H1 (cell line): ENCODE measurements at regions not wholly inside any gene's neighbourhood (a gene's known extent, or its start where the extent isn't known, plus 50 kb on each side); places are given as distances from the start of the nearest gene placed in this dataset.
A peak's percentile ranks its signal among the peaks of the same experiment; 100 is the strongest.

Source experiments
- CTCF ChIA-PET: fragments of 300-600 bp; sonication (Branson Sonifier 250); formaldehyde crosslinking; loops from one replicate; lab custom pipeline; 2021; ENCODE audit not compliant: partially characterized antibody; lab: Charles Lee
- POLR2A ChIA-PET: fragments of 300-600 bp; sonication (Branson Sonifier 250); formaldehyde crosslinking; loops from one replicate; lab custom pipeline; 2021; ENCODE audit warnings: inconsistent platforms; ENCODE audit not compliant: partially characterized antibody; lab: Charles Lee
- DNase-seq, 2 experiments: peaks; one replicate each; pipeline versions ENCODE4 v3.0.0 to v3.0.0-alpha.2; 2010 to 2022; ENCODE audit warnings: low spot score in 2 of 2, low read depth in 1 of 2, mixed read lengths in 1 of 2
- FAIRE-seq: peaks from 2 replicates; lab custom pipeline; 2011; peaks lifted over from hg19 to GRCh38; lab: Jason Lieb, UNC
- H2AFZ ChIP-seq: 2 replicates; pipeline ENCODE4 v1.8.1; 2012; ENCODE audit warnings: low read length, inconsistent platforms
- H2AK5ac ChIP-seq: 2 replicates; pipeline ENCODE4 v1.6.1; 2013; ENCODE audit warnings: low read depth, low read length
- H2BK120ac ChIP-seq: replicated peaks from 2 replicates; pipeline ENCODE3; 2013; ENCODE audit warnings: low read depth, low read length, inconsistent platforms
- H2BK12ac ChIP-seq: 2 replicates; pipeline ENCODE4 v1.6.1; 2013; ENCODE audit warnings: low read depth, low read length
- H2BK15ac ChIP-seq: 2 replicates; pipeline ENCODE4 v1.6.1; 2013; ENCODE audit warnings: low read length
- H2BK20ac ChIP-seq: 2 replicates; pipeline ENCODE4 v1.6.1; 2013; ENCODE audit warnings: low read length
- H2BK5ac ChIP-seq: 2 replicates; pipeline ENCODE4 v1.6.1; 2013; ENCODE audit warnings: low read depth, low read length
- H3K14ac ChIP-seq: 2 replicates; pipeline ENCODE4 v1.6.1; 2013; ENCODE audit warnings: inconsistent platforms; ENCODE audit not compliant: insufficient read length
- H3K18ac ChIP-seq: 2 replicates; pipeline ENCODE4 v1.6.1; 2013; ENCODE audit warnings: low read length; ENCODE audit errors: extremely low read depth
- H3K23ac ChIP-seq: 2 replicates; pipeline ENCODE4 v1.6.1; 2013; ENCODE audit warnings: inconsistent platforms; ENCODE audit not compliant: insufficient read length
- H3K23me2 ChIP-seq: 2 replicates; pipeline ENCODE4 v1.6.1; 2013; ENCODE audit warnings: low read depth, low read length
- H3K27ac ChIP-seq: 2 replicates; pipeline ENCODE4 v1.6.1; 2011; ENCODE audit warnings: low read depth, low read length, inconsistent platforms
- H3K27me3 ChIP-seq, 4 experiments: replicated peaks in 1 of 4; 1 replicate in 1 of 4; 2 replicates in 3 of 4; pipeline versions ENCODE4 v1.6.1 to v1.8.1; 2011 to 2013; ENCODE audit warnings: low read length in 3 of 4, mild to moderate bottlenecking in 3 of 4, inconsistent platforms in 2 of 4, mixed read lengths in 2 of 4, moderate library complexity in 1 of 4; ENCODE audit not compliant: control insufficient read depth in 3 of 4, insufficient read depth in 3 of 4; ENCODE audit errors: extremely low read depth in 1 of 4
- H3K36me3 ChIP-seq, 4 experiments: 2 replicates each; pipeline versions ENCODE4 v1.6.1 to v1.8.1; 2011 to 2013; ENCODE audit warnings: mild to moderate bottlenecking in 4 of 4, low read length in 3 of 4, moderate library complexity in 2 of 4, control low read depth in 1 of 4, inconsistent platforms in 1 of 4; ENCODE audit not compliant: insufficient read depth in 4 of 4, control insufficient read depth in 2 of 4
- H3K4ac ChIP-seq: replicated peaks from 2 replicates; pipeline ENCODE3; 2013; ENCODE audit warnings: low read length, low read depth, mixed read lengths, inconsistent platforms; ENCODE audit not compliant: insufficient read length
- H3K4me1 ChIP-seq, 4 experiments: replicated peaks in 1 of 4; 1 replicate in 1 of 4; 2 replicates in 3 of 4; pipeline versions ENCODE4 v1.6.1 to v1.8.1; 2011 to 2013; ENCODE audit warnings: low read length in 3 of 4, inconsistent platforms in 2 of 4, mixed read lengths in 1 of 4; ENCODE audit not compliant: insufficient read depth in 4 of 4, control insufficient read depth in 3 of 4
- H3K4me2 ChIP-seq, 2 experiments: 2 replicates each; pipeline versions ENCODE4 v1.6.1 to v1.8.1; 2011 to 2013; ENCODE audit warnings: low read depth in 2 of 2, low read length in 2 of 2, control low read depth in 1 of 2, inconsistent platforms in 1 of 2, mild to moderate bottlenecking in 1 of 2; ENCODE audit not compliant: insufficient read depth in 1 of 2
- H3K4me3 ChIP-seq, 4 experiments: fragments of 200-600, 300-600 bp in 1 of 4; sonication (generic), shearing (Covaris generic), sonication (Bioruptor Twin) in 1 of 4; 2 replicates each; pipeline versions ENCODE4 v1.5.1 to v1.8.1; 2011 to 2016; ENCODE audit warnings: low read length in 4 of 4, low read depth in 3 of 4, control low read depth in 2 of 4, inconsistent platforms in 2 of 4, mild to moderate bottlenecking in 2 of 4, mixed read lengths in 1 of 4, moderate library complexity in 1 of 4; ENCODE audit not compliant: insufficient read depth in 2 of 4; ENCODE audit errors: extremely low read depth in 1 of 4
- H3K56ac ChIP-seq: replicated peaks from 2 replicates; pipeline ENCODE3; 2013; ENCODE audit warnings: low read depth, mild to moderate bottlenecking, mixed read lengths, low read length, inconsistent platforms; ENCODE audit not compliant: insufficient read length
- H3K79me1 ChIP-seq: 2 replicates; pipeline ENCODE4 v1.6.1; 2013; ENCODE audit warnings: low read depth, low read length, control low read depth
- H3K79me2 ChIP-seq, 2 experiments: 2 replicates each; pipeline versions ENCODE4 v1.6.1 to v1.8.1; 2012 to 2013; ENCODE audit warnings: low read length in 2 of 2, mild to moderate bottlenecking in 2 of 2, inconsistent platforms in 1 of 2; ENCODE audit not compliant: insufficient read depth in 2 of 2, control insufficient read depth in 1 of 2
- H3K9ac ChIP-seq, 4 experiments: replicated peaks in 1 of 4; 1 replicate in 1 of 4; 2 replicates in 3 of 4; pipeline versions ENCODE4 v1.6.1 to v1.8.1; 2011 to 2013; ENCODE audit warnings: low read depth in 3 of 4, low read length in 3 of 4, control low read depth in 2 of 4, mild to moderate bottlenecking in 2 of 4, moderate library complexity in 2 of 4, inconsistent platforms in 1 of 4; ENCODE audit errors: extremely low read depth in 1 of 4
- H3K9me3 ChIP-seq, 2 experiments: 2 replicates each; pipeline versions ENCODE4 v1.6.1 to v1.8.1; 2012 to 2013; ENCODE audit warnings: mild to moderate bottlenecking in 2 of 2, moderate library complexity in 2 of 2, control low read depth in 1 of 2, inconsistent platforms in 1 of 2, low read depth in 1 of 2, low read length in 1 of 2, mixed read lengths in 1 of 2; ENCODE audit not compliant: insufficient read depth in 2 of 2
- H4K20me1 ChIP-seq, 2 experiments: replicated peaks in 1 of 2; 2 replicates each; pipeline versions ENCODE3 to v1.8.1; 2011 to 2013; ENCODE audit warnings: inconsistent platforms in 2 of 2, low read length in 2 of 2, mild to moderate bottlenecking in 1 of 2; ENCODE audit not compliant: insufficient read depth in 2 of 2, control insufficient read depth in 1 of 2
- H4K5ac ChIP-seq: 2 replicates; pipeline ENCODE4 v1.6.1; 2013; ENCODE audit warnings: low read length, low read depth, mixed read lengths, inconsistent platforms; ENCODE audit not compliant: insufficient read length
- H4K8ac ChIP-seq: 2 replicates; pipeline ENCODE4 v1.8.0; 2013; ENCODE audit warnings: mild to moderate bottlenecking, moderate library complexity, low read length, inconsistent platforms; ENCODE audit not compliant: insufficient read depth; ENCODE audit errors: extremely low read depth
- H4K91ac ChIP-seq: replicated peaks from 2 replicates; pipeline ENCODE3; 2013; ENCODE audit warnings: low read length, mixed read lengths, inconsistent platforms; ENCODE audit not compliant: insufficient read length
- EZH2 ChIP-seq: fragments of 200-600 bp; sonication (generic); IDR thresholded peaks from 2 replicates; pipeline ENCODE4 v1.7.1; 2012; ENCODE audit warnings: low read depth, mild to moderate bottlenecking, moderate library complexity, low read length, inconsistent platforms; ENCODE audit not compliant: severe bottlenecking
- GABPA ChIP-seq: IDR thresholded peaks from 2 replicates; pipeline ENCODE4 v1.6.1; 2011; ENCODE audit warnings: mild to moderate bottlenecking, low read length, moderate library complexity, borderline replicate concordance; ENCODE audit not compliant: insufficient read depth
- KDM5A ChIP-seq: fragments of 200-600 bp; IDR thresholded peaks from 2 replicates; pipeline ENCODE4 v1.7.1; 2012; ENCODE audit warnings: mild to moderate bottlenecking, low read length, inconsistent platforms, mixed read lengths
- POU5F1 ChIP-seq: IDR thresholded peaks from 2 replicates; pipeline ENCODE4 v1.6.1; 2011; ENCODE audit warnings: low read depth, mild to moderate bottlenecking, low read length, moderate library complexity
- RFX5 ChIP-seq: IDR thresholded peaks from 2 replicates; pipeline ENCODE4 v1.6.1; 2011; ENCODE audit warnings: low read depth, low read length, improper control_type of control experiment, borderline replicate concordance
- SAP30 ChIP-seq: fragments of 300-600 bp; sonication (generic); IDR thresholded peaks from 2 replicates; pipeline ENCODE4 v1.7.1; 2012; ENCODE audit warnings: low read length, moderate library complexity, mild to moderate bottlenecking, inconsistent platforms; ENCODE audit not compliant: insufficient read depth, insufficient replicate concordance
- SP4 ChIP-seq: IDR thresholded peaks from 2 replicates; pipeline ENCODE4 v1.6.1; 2012; ENCODE audit warnings: low read length, inconsistent platforms
- SRF ChIP-seq: IDR thresholded peaks from 2 replicates; pipeline ENCODE4 v1.6.1; 2011; ENCODE audit warnings: mild to moderate bottlenecking, low read depth, low read length, moderate library complexity
- TAF1 ChIP-seq: IDR thresholded peaks from 2 replicates; pipeline ENCODE4 v1.6.1; 2011; ENCODE audit warnings: mild to moderate bottlenecking, low read depth, low read length
- WGBS, 2 experiments: shearing (Covaris generic) in 1 of 2; methylation state at CpG; one replicate each; pipeline versions ENCODE4 v1.1.6 to v1.1.7; 2013 to 2015; ENCODE audit warnings: low lambda C conversion rate in 2 of 2, mixed read lengths in 2 of 2, inconsistent platforms in 1 of 2, low coverage in 1 of 2, missing lambda C conversion rate in 1 of 2; ENCODE audit not compliant: insufficient replicate concordance in 2 of 2, insufficient coverage in 1 of 2, insufficient read length in 1 of 2; ENCODE audit errors: extremely low coverage in 1 of 2, missing lambda C conversion rate in 1 of 2; 5-methylcytosine and 5-hydroxymethylcytosine counted together

GRCh38 chr18:7459851-7460770, 107.0 kb upstream of the PTPRM start:
- peaks cover 0 to 7% (median 0%) of the 10 kb centered on the region in 4 experiments; a peak in 2 of 7 replicates for H3K4me1 ChIP-seq
- DNase-seq (no peak), FAIRE-seq (no peak)
- H3K4me3 ChIP-seq, result no peak overlapping the region
- no peak overlapping the region for H3K23ac ChIP-seq
- H2AK5ac ChIP-seq, result no peak overlapping the region
- CTCF ChIA-PET, result interaction anchor here (0.6 to 2.6 kb wide), 12 partner anchors 9 to 466 kb away, joined by 3 to 11 read pairs (median 3); no protein-coding TSS in a partner anchor
- no peaks in the 10 kb centered on the region for H3K27me3 ChIP-seq
- no peaks in the 10 kb centered on the region for H3K79me2 ChIP-seq
- H3K14ac ChIP-seq, result no peak overlapping the region
- H2BK12ac ChIP-seq, result no peak overlapping the region
- no peak overlapping the region for H3K4ac ChIP-seq
- H4K5ac ChIP-seq, result no peak overlapping the region
- H4K8ac ChIP-seq, result peak overlapping the region; percentile 62; the same call in 1 of the 2 replicates
- H3K36me3 ChIP-seq, result no peaks in the 10 kb centered on the region
- H3K27ac ChIP-seq, result no peak overlapping the region
- WGBS, 2 experiments, result 84% methylated on average over 25 of the region's 25 CpGs; no CpG with 5 or more reads in 1 of the 2 experiments
- peak overlapping the region; percentile 68; the same call in 1 of the 2 replicates for H2AFZ ChIP-seq
- no peak for TF ChIP-seq EZH2
- TF ChIP-seq RFX5, result no peak
- no peak for TF ChIP-seq SP4
- no peak for TF ChIP-seq GABPA
- TF ChIP-seq POU5F1, result no peak
- no peak for TF ChIP-seq SRF
- TF ChIP-seq KDM5A, result no peak
- TF ChIP-seq TAF1, result no peak
- no peak for TF ChIP-seq SAP30
- TF ChIP-seq, all 59 proteins: peak for 0
- Histone ChIP-seq H2BK5ac (no peak overlapping the region), H2BK120ac (no peak overlapping the region), H3K9ac (no peak overlapping the region), H3K18ac (no peak overlapping the region), H2BK20ac (no peak overlapping the region), H3K9me3 (no peaks in the 10 kb centered on the region), H4K20me1 (no peaks in the 10 kb centered on the region), H3K23me2 (no peaks in the 10 kb centered on the region), H3K79me1 (no peaks in the 10 kb centered on the region), H3K4me2 (no peak overlapping the region), H4K91ac (no peak overlapping the region), H2BK15ac (no peak overlapping the region), H3K56ac (no peak overlapping the region)
- POLR2A ChIA-PET, result no interaction called here
